ENCODE measurements at regions not wholly inside any gene's neighbourhood (a gene's known extent, or its start where the extent isn't known, plus 50 kb on each side); places are given as distances from the start of the nearest gene placed in this dataset.

DNA sequence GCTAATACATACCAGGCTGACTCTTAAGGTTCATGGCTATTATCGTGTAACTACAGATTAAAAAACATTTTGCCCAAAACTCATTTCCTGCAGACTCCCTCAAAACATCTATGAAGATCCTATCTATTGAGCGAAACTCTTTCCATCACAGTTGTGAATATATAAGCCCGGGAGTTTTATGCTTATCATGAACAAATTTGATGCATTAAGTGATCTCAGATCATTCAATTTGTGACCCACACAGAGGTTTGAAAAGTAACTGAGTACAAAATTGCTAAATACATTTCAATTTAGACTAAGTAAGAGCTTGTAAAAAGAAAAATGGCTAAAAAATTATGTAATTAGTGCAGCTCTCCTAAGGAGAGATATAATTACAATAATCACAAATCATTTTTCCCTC is 1228.8 kb upstream of the TENM4 start:
- TF ChIP-seq CHD1 (IDR thresholded peaks at IDR 0.05; ENCODE audit: low read depth, low read length), result no peak
- no peak for TF ChIP-seq RFX5 (IDR thresholded peaks at IDR 0.05; ENCODE audit: borderline replicate concordance, low read depth, low read length)
- TF ChIP-seq KDM1A (IDR thresholded peaks at IDR 0.05; ENCODE audit: borderline replicate concordance, low read length), result no peak
- TF ChIP-seq SUZ12 (IDR thresholded peaks at IDR 0.05; ENCODE audit: low read length), result no peak
- TF ChIP-seq, protein P1, sequence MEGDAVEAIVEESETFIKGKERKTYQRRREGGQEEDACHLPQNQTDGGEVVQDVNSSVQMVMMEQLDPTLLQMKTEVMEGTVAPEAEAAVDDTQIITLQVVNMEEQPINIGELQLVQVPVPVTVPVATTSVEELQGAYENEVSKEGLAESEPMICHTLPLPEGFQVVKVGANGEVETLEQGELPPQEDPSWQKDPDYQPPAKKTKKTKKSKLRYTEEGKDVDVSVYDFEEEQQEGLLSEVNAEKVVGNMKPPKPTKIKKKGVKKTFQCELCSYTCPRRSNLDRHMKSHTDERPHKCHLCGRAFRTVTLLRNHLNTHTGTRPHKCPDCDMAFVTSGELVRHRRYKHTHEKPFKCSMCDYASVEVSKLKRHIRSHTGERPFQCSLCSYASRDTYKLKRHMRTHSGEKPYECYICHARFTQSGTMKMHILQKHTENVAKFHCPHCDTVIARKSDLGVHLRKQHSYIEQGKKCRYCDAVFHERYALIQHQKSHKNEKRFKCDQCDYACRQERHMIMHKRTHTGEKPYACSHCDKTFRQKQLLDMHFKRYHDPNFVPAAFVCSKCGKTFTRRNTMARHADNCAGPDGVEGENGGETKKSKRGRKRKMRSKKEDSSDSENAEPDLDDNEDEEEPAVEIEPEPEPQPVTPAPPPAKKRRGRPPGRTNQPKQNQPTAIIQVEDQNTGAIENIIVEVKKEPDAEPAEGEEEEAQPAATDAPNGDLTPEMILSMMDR (IDR thresholded peaks at IDR 0.05; ENCODE audit: control extremely low read depth in 1 of 3, insufficient read depth in 1 of 3, low read depth in 1 of 3, low read length in 3 of 3), result no peak

Measured in H1 (cell line).